ENCODE measurements at regions not wholly inside any gene's neighbourhood (a gene's known extent, or its start where the extent isn't known, plus 50 kb on each side); places are given as distances from the start of the nearest gene placed in this dataset. TPM values are rescaled to one million over a fixed set of nuclear protein-coding genes. Genes with fewer than 3 reads are reported as not detected.

GRCh38 chr1:67635055-67635809, 49.8 kb upstream of the GADD45A start:
- Histone ChIP-seq H3K9me2 (ENCODE audit: insufficient read depth) (no peaks in the 10 kb centered on the region), H3K36me3 (ENCODE audit: low read depth) (no peaks in the 10 kb centered on the region), H3K9ac (no peak overlapping the region), H2AFZ (no peak overlapping the region), H3K9me3 (ENCODE audit: low read depth) (no peaks in the 10 kb centered on the region), H3K27ac (no peak overlapping the region), H3K4me1 (ENCODE audit: insufficient read depth) (peaks cover under 1% of the 10 kb centered on the region; the same call in 1 of the 2 replicates), H4K20me1 (ENCODE audit: insufficient read depth) (no peaks in the 10 kb centered on the region), H3K27me3 (replicated peaks; ENCODE audit: insufficient read depth) (no peaks in the 10 kb centered on the region), H3K4me2 (ENCODE audit: unreplicated experiment) (no peak overlapping the region), H3K4me3 (no peak overlapping the region), H3F3A (ENCODE audit: insufficient read depth) (no peaks in the 10 kb centered on the region), H3K79me2 (ENCODE audit: insufficient read depth) (no peaks in the 10 kb centered on the region)
- WGBS, 2 experiments (ENCODE audit: low coverage in 1 of 2, low lambda C conversion rate in 2 of 2, missing lambda C conversion rate in 2 of 2) = 93 to 94% methylated on average over 14 of the region's 14 CpGs
- no peak for DNase-seq
- TF ChIP-seq EZH2 (IDR thresholded peaks at IDR 0.05; ENCODE audit: insufficient read depth, poor library complexity, severe bottlenecking) (no peak), EZH2phosphoT487 (IDR thresholded peaks at IDR 0.05; ENCODE audit: insufficient read depth, low read depth) (no peak)
- in situ Hi-C loops (cut with MboI) = no loop called here

Small RNA genes in the stretch of these regions (small RNA-seq; reads per million reads assigned to genes)
- not detected for gene RNU6-1031P (ENCODE audit: low read depth, low replicate concordance)
